Esophagus squamous epithelium (tissue), 5 donors: ENCODE measurements at regions not wholly inside any gene's neighbourhood (a gene's known extent, or its start where the extent isn't known, plus 50 kb on each side); places are given as distances from the start of the nearest gene placed in this dataset.

ENCODE experiments used
- DNase-seq: peaks from one replicate; lab custom pipeline; 2025; lab: John Stamatoyannopoulos, UW
- H3K27ac ChIP-seq, 4 donors: fragments of 200-600 bp; sonication (generic); one replicate each; pipeline ENCODE4 v1.5.1; 2016 to 2019; ENCODE audit warnings: mild to moderate bottlenecking in 1 of 4
- H3K27me3 ChIP-seq, 4 donors: fragments of 200-600 bp; sonication (generic); 1 replicate in 3 of 4; 2 replicates in 1 of 4; pipeline versions ENCODE4 v1.5.1 to v1.6.0; 2017 to 2021; ENCODE audit warnings: antibody characterized with exemption in 1 of 4
- H3K36me3 ChIP-seq, 3 donors: fragments of 200-600 bp; sonication (generic); one replicate each; pipeline ENCODE4 v1.5.1; 2016 to 2019
- H3K4me1 ChIP-seq, 3 donors: fragments of 200-600 bp; sonication (generic); one replicate each; pipeline ENCODE4 v1.5.1; 2017 to 2019
- H3K4me3 ChIP-seq, 4 donors: fragments of 200-600 bp; sonication (generic); 1 replicate in 3 of 4; 2 replicates in 1 of 4; pipeline ENCODE4 v1.5.1; 2016 to 2019; ENCODE audit warnings: mild to moderate bottlenecking in 2 of 4, moderate library complexity in 1 of 4
- H3K9me3 ChIP-seq, 3 donors: fragments of 200-600 bp; sonication (generic); one replicate each; pipeline ENCODE4 v1.5.1; 2016 to 2019
- POLR2A ChIP-seq, 4 donors: fragments of 450-650 bp; IDR thresholded peaks; one replicate each; pipeline ENCODE4 v1.6.1; 2017; ENCODE audit warnings: antibody characterized with exemption in 4 of 4, mild to moderate bottlenecking in 4 of 4, moderate library complexity in 3 of 4
- WGBS, 2 donors: methylation state at CpG; one replicate each; pipeline ENCODE4 v1.1.5; 2018; 5-methylcytosine and 5-hydroxymethylcytosine counted together
- intact Hi-C: fragments of 100-400 bp; cut with DNase I; formaldehyde crosslinking; loops from one replicate; pipeline ENCODE4 v1.15.0; 2022
- TF ChIP-seq, protein P1 (sequence below), 6 experiments: fragments of 450-650 bp in 4 of 6; fragments of 200-600 bp in 2 of 6; sonication (generic) in 2 of 6; IDR thresholded peaks; one replicate each; pipeline ENCODE4 v1.5.1; 2016 to 2019; ENCODE audit warnings: antibody characterized with exemption in 6 of 6, mild to moderate bottlenecking in 4 of 6, moderate library complexity in 4 of 6
- donor health status: DM: yes; HTN: yes; CAD: no.

DNA sequence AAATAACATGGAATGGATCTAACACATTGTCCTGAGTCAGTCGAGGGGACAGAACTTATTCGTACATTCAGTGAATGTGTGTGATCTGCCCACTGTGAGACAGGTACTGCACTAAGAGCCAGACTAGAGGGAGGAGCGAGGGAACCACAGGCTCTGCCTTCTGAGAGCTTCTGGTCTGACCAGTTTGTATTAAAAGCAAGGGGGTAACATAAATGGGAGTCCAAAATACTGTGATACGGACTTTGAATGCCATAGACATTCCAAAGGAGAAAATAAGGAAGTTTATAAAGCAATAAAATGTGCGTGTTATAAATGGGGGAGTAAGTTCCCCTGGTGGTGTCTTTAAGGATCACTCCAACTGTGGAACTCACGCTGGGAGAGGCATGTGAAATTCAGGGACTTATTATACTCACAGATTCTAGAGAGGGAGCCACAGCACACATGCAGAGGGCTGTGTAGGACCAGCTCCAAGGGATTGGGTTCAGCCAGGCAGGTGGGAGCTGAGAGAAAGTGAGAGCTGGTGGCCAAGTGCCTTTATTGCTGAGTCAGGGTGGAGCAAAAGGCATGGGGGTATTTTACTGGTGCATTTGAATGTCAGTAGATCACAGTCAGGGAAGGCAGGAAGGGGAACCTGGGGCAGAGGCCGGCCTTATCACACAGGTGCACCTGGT, 186.5 kb upstream of the WWC1 start:
- no peak for DNase-seq
- 78 to 79% methylated on average over 6 of the region's 7 CpGs for WGBS, 2 donors
- Histone ChIP-seq H3K9me3 (no peaks in the 10 kb centered on the region), H3K4me3 (no peak overlapping the region), H3K27me3 (no peaks in the 10 kb centered on the region), H3K27ac (no peak overlapping the region), H3K36me3 (no peaks in the 10 kb centered on the region), H3K4me1 (no peaks in the 10 kb centered on the region)
- TF ChIP-seq POLR2A (IDR thresholded peaks at IDR 0.05): no peak
- TF ChIP-seq, protein P1, sequence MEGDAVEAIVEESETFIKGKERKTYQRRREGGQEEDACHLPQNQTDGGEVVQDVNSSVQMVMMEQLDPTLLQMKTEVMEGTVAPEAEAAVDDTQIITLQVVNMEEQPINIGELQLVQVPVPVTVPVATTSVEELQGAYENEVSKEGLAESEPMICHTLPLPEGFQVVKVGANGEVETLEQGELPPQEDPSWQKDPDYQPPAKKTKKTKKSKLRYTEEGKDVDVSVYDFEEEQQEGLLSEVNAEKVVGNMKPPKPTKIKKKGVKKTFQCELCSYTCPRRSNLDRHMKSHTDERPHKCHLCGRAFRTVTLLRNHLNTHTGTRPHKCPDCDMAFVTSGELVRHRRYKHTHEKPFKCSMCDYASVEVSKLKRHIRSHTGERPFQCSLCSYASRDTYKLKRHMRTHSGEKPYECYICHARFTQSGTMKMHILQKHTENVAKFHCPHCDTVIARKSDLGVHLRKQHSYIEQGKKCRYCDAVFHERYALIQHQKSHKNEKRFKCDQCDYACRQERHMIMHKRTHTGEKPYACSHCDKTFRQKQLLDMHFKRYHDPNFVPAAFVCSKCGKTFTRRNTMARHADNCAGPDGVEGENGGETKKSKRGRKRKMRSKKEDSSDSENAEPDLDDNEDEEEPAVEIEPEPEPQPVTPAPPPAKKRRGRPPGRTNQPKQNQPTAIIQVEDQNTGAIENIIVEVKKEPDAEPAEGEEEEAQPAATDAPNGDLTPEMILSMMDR (IDR thresholded peaks at IDR 0.05): no peak
- intact Hi-C loops: no loop called here

DNA sequence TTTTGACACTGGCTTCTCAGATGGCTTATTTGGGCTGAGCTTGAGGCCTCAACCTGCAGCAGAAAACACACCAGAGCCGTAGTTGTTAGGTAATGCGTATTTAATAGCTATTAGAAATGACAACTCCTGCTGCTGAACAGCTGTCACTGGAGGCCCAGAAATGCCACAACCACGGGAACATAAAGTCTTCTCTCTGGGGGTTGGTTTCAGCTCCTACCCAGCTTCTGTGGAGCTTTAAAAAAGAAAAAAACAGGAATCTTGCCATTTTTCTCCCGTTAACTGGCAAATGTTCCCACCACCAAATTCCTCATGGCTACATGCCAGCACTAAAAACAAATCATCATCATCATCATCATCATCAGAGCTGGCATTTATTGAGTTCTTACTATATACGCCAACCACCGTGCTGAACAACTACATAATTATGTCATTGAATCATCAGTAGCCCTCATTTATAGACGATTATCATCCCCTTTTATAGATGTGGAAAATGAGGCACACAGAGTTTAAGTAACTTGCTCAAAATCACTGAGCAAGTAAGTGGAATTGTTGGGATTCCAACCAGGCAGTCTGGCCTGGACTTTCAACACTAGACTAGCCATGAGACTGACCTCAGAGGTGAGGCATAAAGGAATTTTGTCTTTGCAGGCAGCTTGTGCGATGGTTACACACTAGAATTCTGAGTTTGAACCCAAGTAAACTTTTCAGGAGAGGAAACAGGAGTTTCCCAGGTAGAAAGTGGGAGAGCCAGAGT, 185.3 kb upstream of the WWC1 start:
- TF ChIP-seq, protein P1 (IDR thresholded peaks at IDR 0.05): no peak
- TF ChIP-seq POLR2A (IDR thresholded peaks at IDR 0.05): no peak
- Histone ChIP-seq H3K27ac (no peak overlapping the region), H3K36me3 (no peaks in the 10 kb centered on the region), H3K27me3 (no peaks in the 10 kb centered on the region), H3K9me3 (no peaks in the 10 kb centered on the region), H3K4me1 (no peaks in the 10 kb centered on the region), H3K4me3 (no peak overlapping the region)
- intact Hi-C loops: no loop called here
- no peak for DNase-seq
- WGBS, 2 donors: 68 to 78% methylated on average over 8 of the region's 8 CpGs

DNA sequence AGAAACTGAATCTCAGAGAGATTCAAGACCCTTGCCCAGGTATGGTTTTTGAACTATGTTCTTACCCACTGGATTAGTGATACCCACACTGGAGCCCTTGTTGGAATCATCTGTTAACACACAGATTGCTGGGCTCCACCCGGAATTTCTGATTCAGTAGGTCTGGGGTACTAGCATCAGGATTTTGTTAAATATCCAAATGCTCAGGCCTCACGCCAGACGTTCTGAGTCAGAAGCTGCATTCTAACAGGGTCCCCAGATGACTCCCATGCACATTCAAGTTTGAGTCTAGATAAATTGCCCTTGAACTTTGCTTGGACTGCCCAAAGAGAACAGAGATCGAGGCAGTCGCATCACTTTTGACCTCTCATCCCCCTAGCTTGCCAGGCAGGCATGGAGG, 182.0 kb upstream of the WWC1 start:
- TF ChIP-seq, protein P1 (IDR thresholded peaks at IDR 0.05): no peak
- TF ChIP-seq POLR2A (IDR thresholded peaks at IDR 0.05): no peak
- 82 to 83% methylated on average over 5 of the region's 5 CpGs for WGBS, 2 donors
- no peak overlapping the region for H3K27ac ChIP-seq
- no peak overlapping the region for H3K4me3 ChIP-seq
- intact Hi-C loops: no loop called here
- no peak for DNase-seq
- no peaks in the 10 kb centered on the region for H3K36me3 ChIP-seq
- H3K27me3 ChIP-seq: no peaks in the 10 kb centered on the region
- no peaks in the 10 kb centered on the region for H3K9me3 ChIP-seq
- H3K4me1 ChIP-seq: no peaks in the 10 kb centered on the region

DNA sequence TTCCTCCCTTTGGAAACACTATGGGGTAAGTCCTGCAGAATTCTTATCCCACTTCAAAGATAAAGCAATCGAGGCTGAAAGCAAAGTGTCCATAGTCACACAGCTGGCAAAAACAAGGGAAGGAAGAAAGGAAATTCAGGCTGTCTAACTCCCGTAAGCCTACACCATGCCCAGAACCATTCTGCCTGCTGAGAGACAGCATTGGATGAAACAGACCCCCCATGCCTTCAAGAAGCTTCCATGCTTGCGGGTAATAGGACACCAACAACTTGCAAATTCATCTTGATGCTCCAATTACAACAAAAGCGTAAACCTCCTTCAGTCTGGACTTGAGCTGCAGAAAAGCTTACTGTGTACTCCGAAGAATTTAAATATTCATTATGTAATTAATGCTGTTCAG, 181.1 kb upstream of the WWC1 start:
- H3K27me3 ChIP-seq: no peaks in the 10 kb centered on the region
- intact Hi-C loops: loop anchor here (5.0 kb wide), 1 partner anchor 107 kb away; no protein-coding TSS in a partner anchor
- no peaks in the 10 kb centered on the region for H3K4me1 ChIP-seq
- WGBS, 2 donors: 74 to 89% methylated on average over 5 of the region's 5 CpGs
- no peak for DNase-seq
- H3K36me3 ChIP-seq: no peaks in the 10 kb centered on the region
- no peak overlapping the region for H3K4me3 ChIP-seq
- no peak overlapping the region for H3K27ac ChIP-seq
- H3K9me3 ChIP-seq: no peaks in the 10 kb centered on the region
- TF ChIP-seq, protein P1 (IDR thresholded peaks at IDR 0.05): no peak
- TF ChIP-seq POLR2A (IDR thresholded peaks at IDR 0.05): no peak
